ENCODE measurements at regions not wholly inside any gene's neighbourhood (a gene's known extent, or its start where the extent isn't known, plus 50 kb on each side); places are given as distances from the start of the nearest gene placed in this dataset.

DNA sequence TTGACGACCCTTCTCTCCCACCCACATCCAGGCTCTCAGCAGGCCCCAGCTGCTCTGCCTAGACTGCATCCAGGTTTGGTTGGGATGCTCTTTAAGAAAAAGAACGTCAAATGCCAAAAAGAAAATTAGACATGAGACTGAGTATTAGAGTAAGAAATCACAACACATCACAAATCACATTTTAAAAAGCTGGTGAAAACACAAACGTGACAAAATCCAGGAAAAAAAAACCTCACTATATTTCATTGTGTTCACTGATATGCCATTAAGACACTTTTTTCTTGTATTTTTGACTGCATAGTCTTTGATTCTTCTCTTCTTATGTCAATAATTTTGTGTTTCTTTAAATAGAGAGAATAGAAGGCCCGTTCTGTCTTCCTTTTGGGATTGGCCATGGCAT lies 243.7 kb downstream of the TLE3 start:
- TF ChIP-seq CTCF (IDR thresholded peaks at IDR 0.05; ENCODE audit: insufficient read depth, missing control alignments): no peak
- no peak for DNase-seq (ENCODE audit: insufficient read length, low spot score)
- no peak for FAIRE-seq

GRCh38 chr15:69854521-69855181 lies 243.1 kb downstream of the TLE3 start:
- DNase-seq (ENCODE audit: insufficient read length, low spot score): no peak
- no peak for TF ChIP-seq CTCF (IDR thresholded peaks at IDR 0.05; ENCODE audit: insufficient read depth, missing control alignments)
- FAIRE-seq: no peak

DNA sequence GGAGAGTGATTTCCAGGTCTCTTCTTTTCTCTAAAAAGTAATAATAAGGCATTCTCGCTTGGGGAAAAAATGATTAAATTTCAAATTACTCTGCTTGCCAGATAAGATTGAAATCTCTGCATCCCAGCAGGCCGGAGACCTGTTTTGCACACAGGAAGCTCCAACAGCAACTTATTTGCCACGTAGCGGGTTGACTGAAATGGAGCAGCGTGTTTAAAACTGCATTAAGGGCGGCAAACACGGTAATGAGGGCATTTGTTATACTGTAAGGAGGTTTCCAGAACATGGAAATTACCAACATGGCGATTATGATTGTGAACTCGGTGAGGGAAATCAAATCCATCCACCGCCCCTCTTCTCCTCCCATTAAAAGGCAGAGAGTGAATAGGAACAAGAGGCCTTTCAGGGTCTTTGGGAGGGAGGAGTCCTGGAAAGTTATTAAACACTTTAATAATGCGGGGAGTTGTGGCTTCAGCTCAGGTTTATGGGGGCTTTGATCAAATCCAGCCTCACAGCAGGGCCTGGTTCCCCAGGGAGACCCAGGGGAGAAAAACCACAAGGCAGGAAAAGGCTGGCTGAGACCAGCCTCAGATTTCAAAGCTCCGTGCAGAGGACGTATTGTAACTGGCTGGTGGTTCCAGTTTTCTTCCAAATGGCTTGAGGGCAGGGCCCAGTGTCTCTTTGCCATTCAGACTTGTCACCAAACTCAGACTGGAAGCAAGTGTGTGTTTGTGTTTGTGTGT lies 242.3 kb downstream of the TLE3 start:
- no peak for FAIRE-seq
- no peak for TF ChIP-seq CTCF (IDR thresholded peaks at IDR 0.05; ENCODE audit: insufficient read depth, missing control alignments)
- no peak for DNase-seq (ENCODE audit: insufficient read length, low spot score)

GRCh38 chr15:69857250-69857649 lies 240.5 kb downstream of the TLE3 start:
- FAIRE-seq (no peak), DNase-seq (ENCODE audit: insufficient read length, low spot score) (no peak)
- TF ChIP-seq CTCF (IDR thresholded peaks at IDR 0.05; ENCODE audit: insufficient read depth, missing control alignments): no peak

GRCh38 chr15:69857686-69858391 lies 239.9 kb downstream of the TLE3 start:
- DNase-seq (ENCODE audit: insufficient read length, low spot score) (no peak), FAIRE-seq (no peak)
- no peak for TF ChIP-seq CTCF (IDR thresholded peaks at IDR 0.05; ENCODE audit: insufficient read depth, missing control alignments)

DNA sequence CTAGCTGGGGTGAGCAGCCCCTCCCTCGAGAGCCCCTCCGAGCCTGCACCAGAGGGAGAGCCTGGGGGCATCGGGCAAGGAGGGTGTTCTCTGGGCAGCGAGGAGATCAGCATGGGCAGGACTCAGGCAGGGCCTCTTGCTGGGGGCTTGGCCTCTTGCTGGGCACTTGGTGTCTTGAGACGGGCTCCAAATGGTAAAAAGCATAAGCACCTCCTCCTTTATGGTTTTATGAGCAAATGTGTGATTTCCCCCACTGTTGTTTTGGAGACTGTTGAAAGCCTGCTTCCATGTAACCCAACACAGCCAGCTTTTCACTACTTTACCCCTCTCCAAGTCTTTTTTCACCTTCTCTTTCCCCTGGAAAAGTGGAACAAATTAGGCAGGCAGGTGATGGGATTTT lies 239.3 kb downstream of the TLE3 start:
- no peak for FAIRE-seq
- no peak for DNase-seq (ENCODE audit: insufficient read length, low spot score)
- TF ChIP-seq CTCF (IDR thresholded peaks at IDR 0.05; ENCODE audit: insufficient read depth, missing control alignments): no peak

All from D721Med (cell line).